Mucosa of descending colon (tissue), 3 donors: ENCODE measurements at regions not wholly inside any gene's neighbourhood (a gene's known extent, or its start where the extent isn't known, plus 50 kb on each side); places are given as distances from the start of the nearest gene placed in this dataset.

Source experiments
- ATAC-seq: fragments of 200-7000 bp; cut with Tn5 transposase; one replicate; pipeline ENCODE4 v1.9.1; 2020; ENCODE audit warnings: mild to moderate bottlenecking, moderate library complexity
- DNase-seq, 3 donors: peaks; one replicate each; pipeline ENCODE4 v3.0.0-alpha.2; 2020
- H3K36me3 ChIP-seq: fragments of 200-600 bp; one replicate; pipeline ENCODE4 v1.8.0; 2021; ENCODE audit warnings: low read depth, mild to moderate bottlenecking
- H3K4me1 ChIP-seq: fragments of 200-600 bp; one replicate; pipeline ENCODE4 v1.8.0; 2021; ENCODE audit warnings: low read depth, mild to moderate bottlenecking
- H3K4me3 ChIP-seq: fragments of 200-600 bp; one replicate; pipeline ENCODE4 v1.8.0; 2021; ENCODE audit warnings: mild to moderate bottlenecking
- H3K9me3 ChIP-seq: fragments of 200-600 bp; one replicate; pipeline ENCODE4 v1.8.0; 2021; ENCODE audit warnings: mild to moderate bottlenecking
- intact Hi-C, 2 donors: fragments of 100-400 bp; cut with DNase I in 1 of 2; cut with micrococcal nuclease in 1 of 2; formaldehyde crosslinking; loops; one replicate each; pipeline versions ENCODE4 v1.11.0 to v1.11.1; 2022; cut with DNase I, micrococcal nuclease
- TF ChIP-seq, protein P1 (sequence below): fragments of 200-600 bp; IDR thresholded peaks from one replicate; pipeline ENCODE4 v1.8.0; 2022; ENCODE audit warnings: antibody characterized with exemption, mild to moderate bottlenecking
- donor health status: DM: no; HTN: no; CAD: no; lungs with moderate emphysema.
- donor health status: DM: no; HTN: no; CAD: no.
- donor health status: DM: no; HTN: yes; CAD: no.

DNA sequence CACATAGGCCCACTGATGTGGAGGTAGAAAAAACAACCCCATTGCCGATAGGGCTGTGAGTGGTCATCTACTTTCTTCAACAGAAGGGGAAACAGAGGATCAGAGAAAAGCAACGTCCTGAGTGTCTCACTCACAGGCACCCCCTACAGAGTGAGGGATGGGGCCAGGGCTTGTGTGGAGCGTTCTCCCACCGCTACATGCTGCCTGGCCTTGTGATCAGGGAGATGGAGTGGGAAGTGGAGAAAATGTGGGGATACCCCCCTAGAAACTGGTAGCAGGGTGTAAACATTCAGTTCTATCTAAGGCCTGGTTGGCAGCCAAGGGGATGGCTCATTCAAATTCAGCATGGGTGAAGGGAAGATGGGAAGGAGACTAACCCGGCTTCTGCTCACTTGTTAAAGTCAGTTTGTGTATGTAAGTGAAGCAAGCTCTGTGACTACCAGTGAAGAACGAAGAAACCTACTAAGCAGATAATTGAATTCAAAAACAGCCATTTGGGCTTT, 73.0 kb upstream of the NAV2 start:
- no peaks in the 10 kb centered on the region for H3K36me3 ChIP-seq
- H3K9me3 ChIP-seq, result peaks cover 1% of the 10 kb centered on the region
- ATAC-seq (no peak), DNase-seq (no peak)
- intact Hi-C loops, result no loop called here
- H3K4me3 ChIP-seq, result no peak overlapping the region
- TF ChIP-seq, protein P1, sequence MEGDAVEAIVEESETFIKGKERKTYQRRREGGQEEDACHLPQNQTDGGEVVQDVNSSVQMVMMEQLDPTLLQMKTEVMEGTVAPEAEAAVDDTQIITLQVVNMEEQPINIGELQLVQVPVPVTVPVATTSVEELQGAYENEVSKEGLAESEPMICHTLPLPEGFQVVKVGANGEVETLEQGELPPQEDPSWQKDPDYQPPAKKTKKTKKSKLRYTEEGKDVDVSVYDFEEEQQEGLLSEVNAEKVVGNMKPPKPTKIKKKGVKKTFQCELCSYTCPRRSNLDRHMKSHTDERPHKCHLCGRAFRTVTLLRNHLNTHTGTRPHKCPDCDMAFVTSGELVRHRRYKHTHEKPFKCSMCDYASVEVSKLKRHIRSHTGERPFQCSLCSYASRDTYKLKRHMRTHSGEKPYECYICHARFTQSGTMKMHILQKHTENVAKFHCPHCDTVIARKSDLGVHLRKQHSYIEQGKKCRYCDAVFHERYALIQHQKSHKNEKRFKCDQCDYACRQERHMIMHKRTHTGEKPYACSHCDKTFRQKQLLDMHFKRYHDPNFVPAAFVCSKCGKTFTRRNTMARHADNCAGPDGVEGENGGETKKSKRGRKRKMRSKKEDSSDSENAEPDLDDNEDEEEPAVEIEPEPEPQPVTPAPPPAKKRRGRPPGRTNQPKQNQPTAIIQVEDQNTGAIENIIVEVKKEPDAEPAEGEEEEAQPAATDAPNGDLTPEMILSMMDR, result no peak
- no peaks in the 10 kb centered on the region for H3K4me1 ChIP-seq

DNA sequence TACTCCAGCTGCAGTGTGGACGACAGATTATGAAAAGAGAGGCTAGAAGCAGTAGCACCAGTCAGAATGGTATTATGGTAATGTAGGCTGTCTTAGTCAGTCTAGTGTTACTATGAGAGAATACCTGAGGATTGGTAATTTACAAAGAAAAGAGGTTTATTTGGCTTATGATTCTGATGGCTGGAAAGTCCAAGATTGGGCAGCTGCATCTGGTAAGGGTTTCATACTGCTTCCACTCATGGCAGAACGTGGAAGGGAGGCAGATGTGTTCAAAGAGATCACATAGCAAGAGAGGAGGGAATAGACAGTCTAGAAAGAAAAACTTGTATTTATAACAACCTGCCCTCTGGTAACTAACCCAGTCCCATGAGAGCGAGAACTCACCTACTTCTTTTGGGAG, 77.3 kb upstream of the NAV2 start:
- DNase-seq (no peak), ATAC-seq (no peak)
- Histone ChIP-seq H3K4me1 (no peaks in the 10 kb centered on the region), H3K9me3 (peaks cover 1% of the 10 kb centered on the region), H3K36me3 (no peaks in the 10 kb centered on the region), H3K4me3 (no peak overlapping the region)
- intact Hi-C loops, result no loop called here
- TF ChIP-seq, protein P1, result no peak

DNA sequence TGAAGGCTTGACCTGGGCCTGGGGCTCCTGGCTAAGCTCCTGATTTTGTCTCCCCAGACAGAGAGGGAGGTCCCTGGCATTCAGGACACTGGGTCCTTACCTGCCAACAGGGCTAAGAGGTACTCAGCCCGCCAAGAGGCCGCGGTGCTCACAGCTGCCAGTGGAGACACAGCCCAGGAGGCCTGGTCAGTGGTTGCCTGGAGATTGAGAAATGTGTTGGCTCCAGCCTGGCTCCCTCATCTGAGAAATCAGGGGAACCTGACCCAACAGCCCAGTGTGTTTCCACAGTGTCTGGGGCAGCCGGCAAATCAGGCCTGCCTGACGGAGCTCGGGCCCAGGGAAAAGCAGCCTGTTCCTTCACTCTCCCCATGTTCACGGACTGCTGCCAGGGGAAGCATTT, 79.4 kb upstream of the NAV2 start:
- peaks cover 1% of the 10 kb centered on the region for H3K9me3 ChIP-seq
- ATAC-seq (no peak), DNase-seq (no peak)
- TF ChIP-seq, protein P1, result no peak
- H3K4me3 ChIP-seq, result no peak overlapping the region
- intact Hi-C loops, result no loop called here
- no peaks in the 10 kb centered on the region for H3K36me3 ChIP-seq
- no peaks in the 10 kb centered on the region for H3K4me1 ChIP-seq

DNA sequence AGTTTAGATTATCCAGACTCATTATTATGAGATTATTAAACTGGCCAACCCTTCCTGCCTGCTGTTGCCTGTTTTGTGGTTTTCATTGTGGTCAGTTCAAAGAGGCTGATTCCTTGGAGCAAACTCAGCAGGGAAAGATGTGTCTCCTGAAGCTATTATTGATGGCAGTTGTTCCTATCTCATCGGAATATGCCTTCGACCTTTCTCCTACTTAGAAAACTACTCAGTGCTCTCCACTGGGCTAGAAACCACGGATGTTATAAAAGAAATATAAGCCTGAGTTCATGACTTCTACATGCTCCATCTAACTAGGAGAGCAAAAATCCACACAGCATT, 80.2 kb upstream of the NAV2 start:
- Histone ChIP-seq H3K9me3 (peaks cover 1% of the 10 kb centered on the region), H3K36me3 (no peaks in the 10 kb centered on the region), H3K4me1 (no peaks in the 10 kb centered on the region), H3K4me3 (no peak overlapping the region)
- DNase-seq (no peak), ATAC-seq (no peak)
- TF ChIP-seq, protein P1, result no peak
- intact Hi-C loops, result no loop called here

DNA sequence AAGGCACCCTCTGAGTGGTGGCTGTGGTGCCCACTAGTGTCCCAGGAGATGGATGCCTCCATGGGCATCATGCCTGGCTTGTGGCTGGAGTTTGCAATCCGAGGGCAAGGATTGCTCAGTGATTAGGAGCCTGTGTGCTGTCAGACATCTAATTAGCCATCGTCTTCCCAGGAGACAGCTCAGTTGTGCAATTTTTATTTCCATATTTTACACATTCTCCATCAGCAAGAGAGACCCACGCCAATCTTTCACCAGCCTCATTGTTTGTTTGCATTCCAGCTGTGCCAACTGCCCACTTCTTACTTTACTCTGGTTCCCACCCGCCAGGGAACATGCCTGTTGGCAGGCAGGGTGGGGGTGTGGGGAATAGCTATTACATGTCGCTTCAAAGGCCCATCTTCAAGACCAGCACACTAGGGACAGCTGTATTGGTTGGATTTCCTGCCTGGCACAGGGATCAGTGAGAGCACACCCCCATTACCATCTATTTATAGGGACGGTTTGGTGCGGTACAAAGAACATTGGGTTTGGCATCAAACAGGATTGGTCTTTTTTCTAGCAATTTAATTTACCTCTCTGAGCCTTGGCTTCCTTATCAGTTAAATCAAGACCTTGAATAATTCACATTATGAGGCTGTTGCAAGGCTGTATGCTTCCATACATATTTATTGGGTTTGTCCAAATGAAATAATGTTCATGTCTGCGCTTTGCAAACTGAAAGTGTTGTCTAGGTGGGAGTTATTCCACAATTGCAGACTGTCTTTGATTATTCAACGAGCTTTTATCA, 80.7 kb upstream of the NAV2 start:
- intact Hi-C loops, result no loop called here
- TF ChIP-seq, protein P1, result no peak
- H3K9me3 ChIP-seq, result peaks cover 1% of the 10 kb centered on the region
- no peak overlapping the region for H3K4me3 ChIP-seq
- ATAC-seq, result no peak
- no peaks in the 10 kb centered on the region for H3K36me3 ChIP-seq
- H3K4me1 ChIP-seq, result no peaks in the 10 kb centered on the region
- DNase-seq, result no peak

DNA sequence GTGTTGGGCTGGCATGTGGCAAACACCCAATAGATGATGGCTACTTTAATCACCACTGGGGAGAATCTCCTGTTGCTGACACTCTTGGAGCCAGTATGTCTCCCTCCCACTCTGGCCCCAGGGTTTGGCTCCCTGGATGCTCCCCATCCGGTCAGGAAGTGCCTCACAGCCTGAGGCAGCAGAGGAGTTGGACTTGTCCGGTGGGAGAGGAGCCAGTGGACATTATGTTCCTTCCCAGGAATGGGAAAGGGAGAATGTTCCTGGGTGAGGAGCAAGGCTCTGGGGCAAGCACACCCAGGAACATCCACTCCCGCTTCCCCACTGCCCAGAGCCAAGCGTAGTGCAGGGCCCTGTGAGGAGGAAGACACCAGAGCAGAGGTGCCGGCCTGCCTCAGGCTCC, 84.6 kb upstream of the NAV2 start:
- Histone ChIP-seq H3K9me3 (no peaks in the 10 kb centered on the region), H3K4me1 (no peaks in the 10 kb centered on the region), H3K36me3 (no peaks in the 10 kb centered on the region), H3K4me3 (no peak overlapping the region)
- intact Hi-C loops, result no loop called here
- no peak for DNase-seq
- TF ChIP-seq, protein P1, result no peak
- peak; percentile 40 for ATAC-seq
